Stimulated activated CD8-positive, alpha-beta memory T cell treated with anti-CD3 and anti-CD28 coated beads, Interleukin-15, amount 100 ng/mL, for 48 hours (primary cell): ENCODE measurements at regions not wholly inside any gene's neighbourhood (a gene's known extent, or its start where the extent isn't known, plus 50 kb on each side); places are given as distances from the start of the nearest gene placed in this dataset.
"Not testable (repeated sequence)": the region's sequence is repeated elsewhere in the genome, so short reads cannot be mapped to it uniquely, and the experiment has no call there.

Experiments used
- DNase-seq, 2 donors: peaks; one replicate each; pipeline ENCODE4 v3.0.0-alpha.2; 2020; ENCODE audit warnings: low read depth in 2 of 2

DNA sequence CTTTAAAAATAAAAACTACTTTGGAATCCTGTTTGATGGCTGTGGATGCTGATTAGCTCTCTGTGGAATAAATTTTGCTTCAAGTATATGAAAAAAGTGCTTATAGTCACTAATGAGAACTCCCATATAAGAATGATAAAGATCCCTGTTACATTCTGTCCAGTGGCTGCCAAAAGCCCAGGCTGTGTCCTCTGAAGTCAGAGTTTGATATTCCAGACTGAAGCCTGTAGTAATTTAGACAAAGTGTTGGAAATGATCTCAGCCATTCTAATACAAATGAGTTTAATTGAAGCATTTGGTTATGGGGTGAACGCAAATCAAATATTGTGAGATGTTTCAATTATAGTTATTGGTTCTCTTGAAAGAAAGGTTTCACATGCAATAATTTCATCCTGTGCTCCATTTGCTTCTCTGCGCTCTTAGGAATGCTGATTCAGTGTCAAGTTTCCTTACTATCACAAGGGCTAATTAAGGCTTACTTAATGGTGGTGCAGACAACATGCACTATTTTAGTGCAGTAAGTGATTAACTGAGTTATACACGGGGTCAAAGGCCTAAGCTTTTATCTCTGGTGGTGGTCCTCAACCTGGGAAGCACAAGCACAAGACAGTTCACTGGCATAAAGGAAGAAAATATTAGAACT, 867.6 kb downstream of the SORCS1 start:
- DNase-seq = no peak

DNA sequence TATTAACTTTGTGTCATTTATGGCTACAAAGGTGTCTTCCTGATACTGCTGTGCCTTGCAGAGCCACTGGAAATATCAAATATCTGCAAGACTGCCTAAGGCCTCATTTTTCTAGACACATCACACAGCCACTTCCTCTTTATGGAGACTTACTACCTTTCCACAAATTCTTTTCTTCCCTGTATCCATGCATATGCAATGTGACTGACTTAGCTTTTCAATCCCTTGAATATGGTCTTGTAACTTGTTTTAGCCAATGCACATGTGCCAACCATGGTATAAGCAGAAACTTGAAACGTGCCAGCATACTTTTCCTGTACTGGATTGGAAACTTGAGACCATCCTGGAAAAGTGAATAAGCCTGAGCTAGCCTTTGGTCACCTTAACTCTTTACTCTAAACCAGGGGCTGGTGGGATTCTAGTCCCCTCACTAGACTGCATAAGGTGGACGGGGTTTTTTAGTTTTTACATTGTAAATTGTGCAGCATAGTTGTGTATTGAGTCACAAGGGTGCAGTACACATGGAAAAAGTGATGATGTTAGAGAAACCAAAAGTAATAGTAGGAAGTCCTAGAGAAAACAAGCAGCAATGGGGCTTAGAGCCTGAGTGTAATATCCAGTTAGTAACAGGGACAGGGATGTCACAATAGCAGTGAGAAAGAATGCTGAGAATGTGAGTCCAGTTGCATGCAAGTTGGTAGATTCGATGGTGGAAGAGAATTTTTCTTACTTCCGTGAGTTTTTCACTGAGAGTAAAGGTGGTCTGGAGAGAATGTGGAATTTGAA, 879.5 kb downstream of the SORCS1 start:
- no peak for DNase-seq

DNA sequence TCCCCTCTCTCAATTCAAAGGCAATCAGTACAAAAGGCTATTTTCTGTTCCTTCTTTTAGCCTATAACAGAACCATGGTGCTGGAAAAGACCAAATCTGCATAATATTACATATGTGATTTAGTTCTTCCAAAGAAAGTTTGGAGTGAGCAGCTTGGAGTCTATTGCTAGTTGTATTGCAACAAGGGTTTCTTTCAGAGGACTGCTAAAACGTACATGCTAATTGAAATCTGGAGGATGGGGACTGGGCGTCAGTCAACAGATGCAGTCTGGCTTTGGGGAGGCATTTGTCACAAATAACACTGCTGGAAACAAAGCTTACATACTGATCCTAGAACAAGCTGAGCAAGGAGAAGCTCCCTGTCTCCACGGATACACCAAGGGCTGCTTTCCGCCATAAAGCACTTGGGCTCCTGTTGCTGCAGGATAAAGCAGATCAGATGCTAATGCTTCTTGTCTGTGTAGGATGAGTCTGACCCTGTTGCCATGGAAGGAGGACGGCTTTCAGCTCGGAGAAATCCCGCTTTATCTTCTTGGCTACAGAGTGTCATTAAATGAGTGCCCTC, 883.5 kb downstream of the SORCS1 start:
- DNase-seq = no peak

DNA sequence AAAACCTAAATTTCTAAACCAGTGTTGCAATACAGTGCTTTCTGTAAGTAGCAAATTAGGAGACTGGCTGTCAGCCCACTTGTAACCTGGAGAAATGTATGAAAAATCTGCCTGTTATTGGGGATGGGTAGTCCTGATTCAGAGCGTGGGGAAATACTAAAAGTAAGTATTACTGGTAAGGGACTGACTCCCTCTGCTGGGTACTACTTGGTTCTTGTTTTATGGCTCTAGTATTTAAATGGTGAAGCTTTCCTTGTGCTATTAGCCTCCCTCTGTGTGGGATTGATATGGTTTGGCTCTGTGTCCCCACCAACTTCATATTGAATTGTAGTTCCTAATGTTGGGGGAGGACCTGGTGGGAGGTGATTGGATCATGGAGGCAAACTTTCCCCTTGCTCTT, 886.1 kb downstream of the SORCS1 start:
- DNase-seq = no peak

- no peak for DNase-seq
Observed at GRCh38 chr10:106271237-106271636, 893.3 kb downstream of the SORCS1 start.

GRCh38 chr10:106268000-106268399, 896.5 kb downstream of the SORCS1 start:
- no peak for DNase-seq

DNA sequence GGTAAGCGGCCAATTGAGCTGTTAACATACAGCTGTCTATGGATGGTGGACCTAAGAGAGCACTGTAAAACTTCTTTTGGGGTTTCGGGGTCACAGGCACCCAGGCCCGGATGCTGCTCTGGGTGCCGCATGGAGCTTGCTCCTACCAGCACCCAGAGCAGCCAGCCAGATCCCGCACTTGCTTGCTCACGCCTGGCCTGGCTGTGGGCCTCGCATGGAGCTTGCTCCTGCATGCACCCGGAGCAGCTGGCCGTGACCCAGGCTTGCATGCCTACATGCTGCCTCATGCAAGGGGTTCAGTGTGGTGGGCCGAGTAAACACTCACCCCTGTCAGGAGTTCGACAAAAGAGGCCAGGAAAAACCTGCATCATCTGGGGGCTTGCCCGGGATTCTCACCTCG, 896.9 kb downstream of the SORCS1 start:
- DNase-seq = no peak

DNA sequence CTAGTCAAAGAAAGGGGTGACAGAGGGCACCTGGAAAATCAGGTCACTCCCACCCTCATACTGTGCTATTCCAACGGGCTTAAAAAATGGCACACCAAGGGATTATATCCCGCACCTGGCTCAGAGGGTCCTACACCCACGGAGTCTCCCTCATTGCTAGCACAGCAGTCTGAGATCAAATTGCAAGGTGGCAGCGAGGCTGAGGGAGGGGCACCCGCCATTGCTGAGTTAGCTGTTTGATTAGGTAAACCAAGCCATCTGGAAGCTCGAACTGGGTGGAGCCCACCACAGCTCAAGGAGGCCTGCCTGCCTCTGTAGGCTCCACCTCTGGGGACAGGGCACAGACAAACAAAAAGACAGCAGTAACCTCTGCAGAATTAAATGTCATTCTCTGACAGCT, 907.1 kb downstream of the SORCS1 start:
- DNase-seq = not testable (repeated sequence)

DNA sequence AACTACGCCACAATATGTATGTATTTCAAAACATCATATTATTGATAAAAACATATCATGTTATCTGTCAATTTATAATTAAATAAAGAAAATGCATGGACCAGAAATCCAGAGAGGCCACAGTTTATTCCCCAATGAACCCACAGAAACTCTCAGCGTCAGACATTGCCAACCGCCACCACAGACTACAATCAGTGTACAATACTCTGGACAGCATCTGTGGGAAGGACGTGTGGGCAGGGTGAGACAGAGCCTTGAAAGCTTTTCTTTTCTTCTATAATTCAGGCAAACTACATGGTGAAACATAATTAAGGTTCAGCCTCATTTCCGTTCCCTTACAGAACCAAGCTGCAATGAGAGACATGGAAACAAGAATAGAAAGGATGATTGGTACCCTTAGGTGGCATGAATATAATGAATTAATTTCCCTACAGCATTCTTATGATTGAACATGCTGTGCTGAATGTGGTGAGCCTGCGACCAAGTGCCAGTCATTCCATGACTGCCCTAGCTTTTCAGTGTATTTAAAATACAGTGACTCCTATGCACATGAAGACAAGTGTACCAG, 909.3 kb downstream of the SORCS1 start:
- DNase-seq = no peak

- DNase-seq = no peak
Observed at GRCh38 chr10:106254071-106254470, 910.4 kb downstream of the SORCS1 start.

GRCh38 chr10:106252541-106252940, 912.0 kb downstream of the SORCS1 start:
- no peak for DNase-seq

DNA sequence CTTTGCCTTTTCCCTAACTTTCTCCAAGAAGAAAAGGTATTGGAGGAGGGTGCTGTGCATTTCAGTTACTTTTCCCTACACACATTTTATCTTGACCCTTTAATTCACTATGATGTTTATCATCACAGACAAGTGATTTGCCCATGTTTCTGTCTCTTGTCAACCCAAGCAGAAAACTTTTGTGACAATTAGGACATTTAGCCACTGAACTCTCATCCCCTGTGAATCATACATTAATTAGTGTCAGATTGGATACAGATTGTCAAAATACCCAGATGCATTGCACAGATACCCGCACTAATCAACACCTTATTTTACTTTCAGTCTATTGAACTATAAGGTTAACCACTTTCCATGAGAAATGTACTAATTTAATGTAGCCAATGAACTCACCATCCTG, 912.9 kb downstream of the SORCS1 start:
- DNase-seq = no peak

DNA sequence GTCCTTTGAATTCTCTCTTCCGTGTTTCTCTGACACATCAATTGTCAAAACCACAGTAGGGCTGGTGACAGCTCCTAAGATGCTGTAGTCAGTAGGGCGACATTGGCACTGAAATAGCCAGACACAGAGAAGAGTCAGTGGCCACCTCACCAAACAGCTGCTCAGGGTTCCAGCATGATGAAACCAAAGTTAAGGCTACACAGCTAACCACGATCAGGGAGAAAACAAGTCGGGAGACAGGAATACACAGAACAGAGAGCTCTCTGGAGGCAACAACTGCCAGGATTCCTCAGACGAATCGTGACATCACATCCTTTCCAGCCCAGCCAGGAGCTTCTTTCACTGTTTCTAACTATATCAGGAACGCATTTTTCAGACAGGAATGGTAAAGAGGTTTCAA, 922.2 kb downstream of the SORCS1 start:
- no peak for DNase-seq

- no peak for DNase-seq
Observed at GRCh38 chr10:106226828-106227227, 937.7 kb downstream of the SORCS1 start.

GRCh38 chr10:106226142-106226541, 938.4 kb downstream of the SORCS1 start:
- DNase-seq = no peak

DNA sequence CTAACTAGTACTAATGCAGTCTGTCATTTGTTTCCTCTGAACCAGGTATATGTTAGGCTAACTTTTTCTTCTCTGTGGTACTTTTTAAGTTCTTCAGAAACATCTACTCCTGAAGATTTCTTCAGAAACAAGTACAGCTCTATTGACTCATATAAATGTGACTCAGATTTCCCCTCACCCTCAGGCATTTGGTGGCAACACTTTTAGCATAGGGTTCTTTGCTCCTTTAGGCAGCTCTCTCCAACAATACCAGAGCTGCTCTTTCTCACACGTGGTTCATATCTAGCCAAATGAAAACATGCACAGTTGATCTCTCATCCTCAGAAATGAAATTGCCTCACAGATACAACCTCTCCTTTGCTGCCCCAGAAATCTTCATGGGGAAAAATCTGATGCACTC, 939.8 kb downstream of the SORCS1 start:
- no peak for DNase-seq

GRCh38 chr10:106217627-106218026, 946.9 kb downstream of the SORCS1 start:
- no peak for DNase-seq

GRCh38 chr10:106216085-106216484, 948.4 kb downstream of the SORCS1 start:
- DNase-seq = no peak

DNA sequence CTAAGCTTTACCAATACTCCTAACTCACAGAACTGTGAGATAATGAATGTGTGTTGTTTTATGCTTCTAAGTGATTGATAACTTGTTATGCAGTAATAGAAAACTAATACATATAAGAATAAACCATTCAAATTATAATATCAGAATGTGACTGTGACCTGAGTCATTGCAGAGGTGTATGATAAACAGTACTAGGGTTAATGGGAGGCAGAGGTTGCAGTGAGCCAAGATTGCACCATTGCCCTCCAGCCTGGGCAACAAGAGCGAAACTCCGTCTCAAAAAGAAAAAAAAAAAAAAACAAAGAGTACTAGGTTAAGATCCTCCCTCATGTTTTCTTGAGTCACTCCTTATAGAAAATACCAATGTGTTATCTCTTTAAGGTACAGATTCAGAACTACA, 950.3 kb downstream of the SORCS1 start:
- no peak for DNase-seq

GRCh38 chr10:106213493-106213892, 951.0 kb downstream of the SORCS1 start:
- no peak for DNase-seq

DNA sequence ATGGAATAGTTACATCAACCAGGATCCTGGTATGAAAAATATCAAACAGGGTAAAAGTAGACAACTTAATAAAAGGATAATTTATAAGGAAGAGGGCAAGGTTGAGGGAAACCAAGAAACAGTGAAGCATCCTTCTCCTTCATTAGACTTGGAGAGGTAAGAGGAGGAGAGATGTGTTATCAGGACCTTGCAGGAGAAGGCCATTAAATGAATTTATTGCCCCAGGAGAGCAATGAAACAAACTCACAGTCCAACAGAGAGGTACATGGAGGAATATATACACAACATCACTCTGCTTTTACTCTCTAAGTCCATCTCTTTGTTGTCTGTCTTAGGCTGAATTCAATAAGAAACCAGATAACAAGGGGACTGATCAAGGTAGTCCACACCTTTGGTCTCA, 966.2 kb downstream of the SORCS1 start:
- DNase-seq = no peak

DNA sequence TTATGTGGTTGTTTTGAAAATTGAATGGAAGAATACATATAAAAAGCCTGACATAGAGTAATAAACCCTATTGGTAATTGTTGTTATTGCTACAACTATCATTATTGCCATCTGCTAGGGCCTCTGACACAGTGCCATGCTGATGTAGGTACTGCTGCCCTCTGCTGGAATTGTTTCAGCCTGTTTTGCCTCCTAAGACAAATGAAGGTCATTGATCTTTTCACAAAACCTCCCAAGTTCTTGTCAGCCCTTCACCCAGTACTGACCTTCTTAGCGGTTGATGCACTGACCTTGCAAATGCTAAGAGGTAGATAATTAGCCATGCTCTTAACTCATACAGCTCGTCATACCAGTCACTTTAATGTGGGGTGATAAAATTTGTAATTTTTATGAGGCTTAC, 975.2 kb downstream of the SORCS1 start:
- no peak for DNase-seq

GRCh38 chr10:106185951-106186350, 978.6 kb downstream of the SORCS1 start:
- DNase-seq = no peak
